Endothelial cell of umbilical vein (primary cell): ENCODE measurements at regions not wholly inside any gene's neighbourhood (a gene's known extent, or its start where the extent isn't known, plus 50 kb on each side); places are given as distances from the start of the nearest gene placed in this dataset.

Experiments used
- EZH2 ChIP-seq: IDR thresholded peaks from 2 replicates; pipeline ENCODE4 v1.6.1; 2012; ENCODE audit warnings: borderline replicate concordance, low read depth, mild to moderate bottlenecking, moderate library complexity, low read length, inconsistent platforms; ENCODE audit not compliant: severe bottlenecking
- FOS ChIP-seq: IDR thresholded peaks from 2 replicates; pipeline ENCODE4 v1.6.1; 2011; ENCODE audit warnings: mild to moderate bottlenecking, low read length, moderate library complexity, borderline replicate concordance; ENCODE audit not compliant: insufficient read depth
- GATA2 ChIP-seq: IDR thresholded peaks from 2 replicates; pipeline ENCODE4 v1.7.0; 2011; ENCODE audit warnings: low read depth, mild to moderate bottlenecking, moderate library complexity, mixed read lengths, low read length; ENCODE audit not compliant: insufficient read length, insufficient read depth
- MYC ChIP-seq: IDR thresholded peaks from one replicate; pipeline ENCODE4 v1.6.1; 2011; ENCODE audit warnings: mild to moderate bottlenecking, low read depth, low read length
- POLR2A ChIP-seq: IDR thresholded peaks from 2 replicates; pipeline ENCODE4 v1.6.1; 2012; ENCODE audit warnings: low read depth, mild to moderate bottlenecking, control low read depth, low read length
- POLR2AphosphoS5 ChIP-seq: IDR thresholded peaks from 2 replicates; pipeline ENCODE4 v1.6.1; 2012; ENCODE audit warnings: low read depth, mild to moderate bottlenecking, control low read depth, low read length, moderate library complexity; ENCODE audit not compliant: insufficient read depth
- TF ChIP-seq, protein P1 (sequence below), 2 donors: IDR thresholded peaks; 1 replicate in 1 of 2; 2 replicates in 1 of 2; pipeline ENCODE4 v1.5.1; 2011; ENCODE audit warnings: low read length in 2 of 2, mild to moderate bottlenecking in 2 of 2, moderate library complexity in 2 of 2, control low read depth in 1 of 2, inconsistent platforms in 1 of 2, low read depth in 1 of 2; ENCODE audit not compliant: insufficient read depth in 1 of 2; ENCODE audit errors: extremely low read depth in 1 of 2
- TF ChIP-seq, protein P2 (sequence below): IDR thresholded peaks from 2 replicates; pipeline ENCODE4 v1.6.1; 2011; ENCODE audit not compliant: insufficient read depth, insufficient read length

DNA sequence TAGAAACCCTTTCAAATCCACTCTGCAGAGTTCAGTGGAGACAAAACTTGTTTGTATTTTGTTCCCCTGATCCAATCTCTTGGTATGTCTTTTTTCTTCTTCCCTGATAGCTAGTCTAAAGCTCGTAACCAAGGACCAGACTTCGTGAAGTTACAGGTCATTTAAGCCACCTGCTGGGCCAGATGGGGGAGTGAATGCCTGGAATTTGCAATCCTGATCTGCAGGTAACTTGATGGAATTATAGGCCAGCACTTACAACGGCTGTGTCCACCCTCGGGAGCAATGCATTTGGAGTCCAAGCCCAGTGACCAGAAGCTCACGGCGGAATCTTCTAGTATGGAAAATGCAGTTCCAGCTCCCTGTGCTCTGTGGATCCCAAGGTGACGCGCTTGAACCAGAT lies 566.9 kb downstream of the TCERG1L start:
- TF ChIP-seq POLR2A = no peak
- TF ChIP-seq, protein P1, sequence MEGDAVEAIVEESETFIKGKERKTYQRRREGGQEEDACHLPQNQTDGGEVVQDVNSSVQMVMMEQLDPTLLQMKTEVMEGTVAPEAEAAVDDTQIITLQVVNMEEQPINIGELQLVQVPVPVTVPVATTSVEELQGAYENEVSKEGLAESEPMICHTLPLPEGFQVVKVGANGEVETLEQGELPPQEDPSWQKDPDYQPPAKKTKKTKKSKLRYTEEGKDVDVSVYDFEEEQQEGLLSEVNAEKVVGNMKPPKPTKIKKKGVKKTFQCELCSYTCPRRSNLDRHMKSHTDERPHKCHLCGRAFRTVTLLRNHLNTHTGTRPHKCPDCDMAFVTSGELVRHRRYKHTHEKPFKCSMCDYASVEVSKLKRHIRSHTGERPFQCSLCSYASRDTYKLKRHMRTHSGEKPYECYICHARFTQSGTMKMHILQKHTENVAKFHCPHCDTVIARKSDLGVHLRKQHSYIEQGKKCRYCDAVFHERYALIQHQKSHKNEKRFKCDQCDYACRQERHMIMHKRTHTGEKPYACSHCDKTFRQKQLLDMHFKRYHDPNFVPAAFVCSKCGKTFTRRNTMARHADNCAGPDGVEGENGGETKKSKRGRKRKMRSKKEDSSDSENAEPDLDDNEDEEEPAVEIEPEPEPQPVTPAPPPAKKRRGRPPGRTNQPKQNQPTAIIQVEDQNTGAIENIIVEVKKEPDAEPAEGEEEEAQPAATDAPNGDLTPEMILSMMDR (IDR thresholded peaks at IDR 0.05; ENCODE audit: extremely low read depth in 1 of 2, insufficient read depth in 1 of 2, low read depth in 1 of 2, low read length in 2 of 2) = no peak
- TF ChIP-seq EZH2 = no peak
- TF ChIP-seq POLR2AphosphoS5 = no peak
- TF ChIP-seq, protein P2, sequence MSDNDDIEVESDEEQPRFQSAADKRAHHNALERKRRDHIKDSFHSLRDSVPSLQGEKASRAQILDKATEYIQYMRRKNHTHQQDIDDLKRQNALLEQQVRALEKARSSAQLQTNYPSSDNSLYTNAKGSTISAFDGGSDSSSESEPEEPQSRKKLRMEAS = no peak
- TF ChIP-seq MYC = no peak
- no peak for TF ChIP-seq FOS
- no peak for TF ChIP-seq GATA2
